ENCODE measurements at regions not wholly inside any gene's neighbourhood (a gene's known extent, or its start where the extent isn't known, plus 50 kb on each side); places are given as distances from the start of the nearest gene placed in this dataset.

DNA sequence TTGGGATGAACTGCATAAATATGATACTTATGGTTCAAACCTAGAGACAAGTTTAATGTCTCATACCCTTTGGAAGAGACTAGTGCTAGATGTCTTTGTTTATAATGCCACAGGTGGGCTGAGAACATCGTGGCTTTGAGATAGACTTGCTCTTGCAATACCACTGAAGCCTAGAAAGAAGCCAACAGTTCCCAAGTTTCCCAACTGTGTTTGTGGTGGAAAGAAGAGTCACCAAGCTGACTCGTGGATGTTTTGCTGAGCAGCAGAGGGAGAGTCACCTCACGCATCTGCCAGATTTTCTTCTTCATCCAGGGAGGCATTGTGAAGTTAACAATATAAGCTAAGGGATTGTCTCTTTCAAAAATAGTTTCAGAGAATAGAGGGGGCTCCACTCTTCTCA lies 1076.2 kb downstream of the C4orf33 start:
- TF ChIP-seq CTCF (IDR thresholded peaks at IDR 0.05) (no peak), ZFX (IDR thresholded peaks at IDR 0.05; ENCODE audit: borderline replicate concordance) (no peak)
